H1 (cell line): ENCODE measurements at regions not wholly inside any gene's neighbourhood (a gene's known extent, or its start where the extent isn't known, plus 50 kb on each side); places are given as distances from the start of the nearest gene placed in this dataset.

ENCODE experiments used
- CBX5 ChIP-seq: fragments of 300-800, 300-1000 bp; sonication (generic); IDR thresholded peaks from 2 replicates; pipeline ENCODE4 v1.7.1; 2016; ENCODE audit warnings: antibody characterized with exemption, low read length, low read depth
- HDAC2 ChIP-seq, 2 experiments: fragments of 300-600 bp in 1 of 2; sonication (generic) in 1 of 2; IDR thresholded peaks; 2 replicates each; pipeline ENCODE4 v1.6.1; 2011 to 2012; ENCODE audit warnings: low read depth in 2 of 2, low read length in 2 of 2, mild to moderate bottlenecking in 2 of 2, moderate library complexity in 2 of 2, borderline replicate concordance in 1 of 2, inconsistent platforms in 1 of 2
- KDM4A ChIP-seq: IDR thresholded peaks from one replicate; pipeline ENCODE4 v1.7.1; 2012; ENCODE audit warnings: low read depth, mild to moderate bottlenecking, moderate library complexity, low read length, inconsistent platforms; ENCODE audit not compliant: severe bottlenecking
- TCF12 ChIP-seq: IDR thresholded peaks from 2 replicates; pipeline ENCODE4 v1.6.1; 2011; ENCODE audit warnings: low read depth, mild to moderate bottlenecking, low read length
- TF ChIP-seq, protein P1 (sequence below): fragments of 300-600 bp; sonication (generic); IDR thresholded peaks from 2 replicates; pipeline ENCODE4 v1.7.1; 2012; ENCODE audit warnings: low read length, moderate library complexity, mild to moderate bottlenecking, inconsistent platforms; ENCODE audit not compliant: insufficient replicate concordance
- TF ChIP-seq, protein P2 (sequence below), 3 experiments: IDR thresholded peaks; 1 replicate in 2 of 3; 2 replicates in 1 of 3; pipeline versions ENCODE4 v1.5.1 to v1.6.1; 2011; ENCODE audit warnings: low read length in 3 of 3, mild to moderate bottlenecking in 3 of 3, inconsistent platforms in 2 of 3, low read depth in 1 of 3, moderate library complexity in 1 of 3; ENCODE audit not compliant: insufficient read depth in 1 of 3; ENCODE audit errors: control extremely low read depth in 1 of 3
- TF ChIP-seq, protein P3 (sequence below): IDR thresholded peaks from 2 replicates; pipeline ENCODE4 v1.6.1; 2012; ENCODE audit warnings: low read length, inconsistent platforms

DNA sequence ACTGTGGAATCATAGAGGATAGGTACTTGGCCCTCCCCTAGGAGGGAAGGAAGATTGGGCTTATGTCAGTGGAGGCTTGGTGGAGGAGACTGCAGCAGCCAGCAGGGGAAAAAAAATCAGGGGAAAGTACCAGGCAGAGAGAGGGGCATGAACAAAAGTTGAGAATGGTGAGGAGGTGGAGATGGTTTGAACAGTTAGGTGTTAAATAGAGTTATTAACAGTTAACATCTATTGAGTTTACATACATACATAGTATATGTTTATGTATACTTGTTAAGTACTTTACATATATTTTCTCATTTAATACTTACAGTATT lies 136.5 kb upstream of the HNRNPU start (continued):
- TF ChIP-seq, protein P1, sequence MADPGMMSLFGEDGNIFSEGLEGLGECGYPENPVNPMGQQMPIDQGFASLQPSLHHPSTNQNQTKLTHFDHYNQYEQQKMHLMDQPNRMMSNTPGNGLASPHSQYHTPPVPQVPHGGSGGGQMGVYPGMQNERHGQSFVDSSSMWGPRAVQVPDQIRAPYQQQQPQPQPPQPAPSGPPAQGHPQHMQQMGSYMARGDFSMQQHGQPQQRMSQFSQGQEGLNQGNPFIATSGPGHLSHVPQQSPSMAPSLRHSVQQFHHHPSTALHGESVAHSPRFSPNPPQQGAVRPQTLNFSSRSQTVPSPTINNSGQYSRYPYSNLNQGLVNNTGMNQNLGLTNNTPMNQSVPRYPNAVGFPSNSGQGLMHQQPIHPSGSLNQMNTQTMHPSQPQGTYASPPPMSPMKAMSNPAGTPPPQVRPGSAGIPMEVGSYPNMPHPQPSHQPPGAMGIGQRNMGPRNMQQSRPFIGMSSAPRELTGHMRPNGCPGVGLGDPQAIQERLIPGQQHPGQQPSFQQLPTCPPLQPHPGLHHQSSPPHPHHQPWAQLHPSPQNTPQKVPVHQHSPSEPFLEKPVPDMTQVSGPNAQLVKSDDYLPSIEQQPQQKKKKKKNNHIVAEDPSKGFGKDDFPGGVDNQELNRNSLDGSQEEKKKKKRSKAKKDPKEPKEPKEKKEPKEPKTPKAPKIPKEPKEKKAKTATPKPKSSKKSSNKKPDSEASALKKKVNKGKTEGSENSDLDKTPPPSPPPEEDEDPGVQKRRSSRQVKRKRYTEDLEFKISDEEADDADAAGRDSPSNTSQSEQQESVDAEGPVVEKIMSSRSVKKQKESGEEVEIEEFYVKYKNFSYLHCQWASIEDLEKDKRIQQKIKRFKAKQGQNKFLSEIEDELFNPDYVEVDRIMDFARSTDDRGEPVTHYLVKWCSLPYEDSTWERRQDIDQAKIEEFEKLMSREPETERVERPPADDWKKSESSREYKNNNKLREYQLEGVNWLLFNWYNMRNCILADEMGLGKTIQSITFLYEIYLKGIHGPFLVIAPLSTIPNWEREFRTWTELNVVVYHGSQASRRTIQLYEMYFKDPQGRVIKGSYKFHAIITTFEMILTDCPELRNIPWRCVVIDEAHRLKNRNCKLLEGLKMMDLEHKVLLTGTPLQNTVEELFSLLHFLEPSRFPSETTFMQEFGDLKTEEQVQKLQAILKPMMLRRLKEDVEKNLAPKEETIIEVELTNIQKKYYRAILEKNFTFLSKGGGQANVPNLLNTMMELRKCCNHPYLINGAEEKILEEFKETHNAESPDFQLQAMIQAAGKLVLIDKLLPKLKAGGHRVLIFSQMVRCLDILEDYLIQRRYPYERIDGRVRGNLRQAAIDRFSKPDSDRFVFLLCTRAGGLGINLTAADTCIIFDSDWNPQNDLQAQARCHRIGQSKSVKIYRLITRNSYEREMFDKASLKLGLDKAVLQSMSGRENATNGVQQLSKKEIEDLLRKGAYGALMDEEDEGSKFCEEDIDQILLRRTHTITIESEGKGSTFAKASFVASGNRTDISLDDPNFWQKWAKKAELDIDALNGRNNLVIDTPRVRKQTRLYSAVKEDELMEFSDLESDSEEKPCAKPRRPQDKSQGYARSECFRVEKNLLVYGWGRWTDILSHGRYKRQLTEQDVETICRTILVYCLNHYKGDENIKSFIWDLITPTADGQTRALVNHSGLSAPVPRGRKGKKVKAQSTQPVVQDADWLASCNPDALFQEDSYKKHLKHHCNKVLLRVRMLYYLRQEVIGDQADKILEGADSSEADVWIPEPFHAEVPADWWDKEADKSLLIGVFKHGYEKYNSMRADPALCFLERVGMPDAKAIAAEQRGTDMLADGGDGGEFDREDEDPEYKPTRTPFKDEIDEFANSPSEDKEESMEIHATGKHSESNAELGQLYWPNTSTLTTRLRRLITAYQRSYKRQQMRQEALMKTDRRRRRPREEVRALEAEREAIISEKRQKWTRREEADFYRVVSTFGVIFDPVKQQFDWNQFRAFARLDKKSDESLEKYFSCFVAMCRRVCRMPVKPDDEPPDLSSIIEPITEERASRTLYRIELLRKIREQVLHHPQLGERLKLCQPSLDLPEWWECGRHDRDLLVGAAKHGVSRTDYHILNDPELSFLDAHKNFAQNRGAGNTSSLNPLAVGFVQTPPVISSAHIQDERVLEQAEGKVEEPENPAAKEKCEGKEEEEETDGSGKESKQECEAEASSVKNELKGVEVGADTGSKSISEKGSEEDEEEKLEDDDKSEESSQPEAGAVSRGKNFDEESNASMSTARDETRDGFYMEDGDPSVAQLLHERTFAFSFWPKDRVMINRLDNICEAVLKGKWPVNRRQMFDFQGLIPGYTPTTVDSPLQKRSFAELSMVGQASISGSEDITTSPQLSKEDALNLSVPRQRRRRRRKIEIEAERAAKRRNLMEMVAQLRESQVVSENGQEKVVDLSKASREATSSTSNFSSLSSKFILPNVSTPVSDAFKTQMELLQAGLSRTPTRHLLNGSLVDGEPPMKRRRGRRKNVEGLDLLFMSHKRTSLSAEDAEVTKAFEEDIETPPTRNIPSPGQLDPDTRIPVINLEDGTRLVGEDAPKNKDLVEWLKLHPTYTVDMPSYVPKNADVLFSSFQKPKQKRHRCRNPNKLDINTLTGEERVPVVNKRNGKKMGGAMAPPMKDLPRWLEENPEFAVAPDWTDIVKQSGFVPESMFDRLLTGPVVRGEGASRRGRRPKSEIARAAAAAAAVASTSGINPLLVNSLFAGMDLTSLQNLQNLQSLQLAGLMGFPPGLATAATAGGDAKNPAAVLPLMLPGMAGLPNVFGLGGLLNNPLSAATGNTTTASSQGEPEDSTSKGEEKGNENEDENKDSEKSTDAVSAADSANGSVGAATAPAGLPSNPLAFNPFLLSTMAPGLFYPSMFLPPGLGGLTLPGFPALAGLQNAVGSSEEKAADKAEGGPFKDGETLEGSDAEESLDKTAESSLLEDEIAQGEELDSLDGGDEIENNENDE, result no peak
- TF ChIP-seq, protein P2, sequence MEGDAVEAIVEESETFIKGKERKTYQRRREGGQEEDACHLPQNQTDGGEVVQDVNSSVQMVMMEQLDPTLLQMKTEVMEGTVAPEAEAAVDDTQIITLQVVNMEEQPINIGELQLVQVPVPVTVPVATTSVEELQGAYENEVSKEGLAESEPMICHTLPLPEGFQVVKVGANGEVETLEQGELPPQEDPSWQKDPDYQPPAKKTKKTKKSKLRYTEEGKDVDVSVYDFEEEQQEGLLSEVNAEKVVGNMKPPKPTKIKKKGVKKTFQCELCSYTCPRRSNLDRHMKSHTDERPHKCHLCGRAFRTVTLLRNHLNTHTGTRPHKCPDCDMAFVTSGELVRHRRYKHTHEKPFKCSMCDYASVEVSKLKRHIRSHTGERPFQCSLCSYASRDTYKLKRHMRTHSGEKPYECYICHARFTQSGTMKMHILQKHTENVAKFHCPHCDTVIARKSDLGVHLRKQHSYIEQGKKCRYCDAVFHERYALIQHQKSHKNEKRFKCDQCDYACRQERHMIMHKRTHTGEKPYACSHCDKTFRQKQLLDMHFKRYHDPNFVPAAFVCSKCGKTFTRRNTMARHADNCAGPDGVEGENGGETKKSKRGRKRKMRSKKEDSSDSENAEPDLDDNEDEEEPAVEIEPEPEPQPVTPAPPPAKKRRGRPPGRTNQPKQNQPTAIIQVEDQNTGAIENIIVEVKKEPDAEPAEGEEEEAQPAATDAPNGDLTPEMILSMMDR (IDR thresholded peaks at IDR 0.05; ENCODE audit: control extremely low read depth in 1 of 3, insufficient read depth in 1 of 3, low read depth in 1 of 3, low read length in 3 of 3), result no peak
- TF ChIP-seq TCF12 (no peak), CBX5 (no peak), KDM4A (no peak), HDAC2 (IDR thresholded peaks at IDR 0.05; ENCODE audit: borderline replicate concordance in 1 of 2, low read depth in 2 of 2, low read length in 2 of 2) (no peak)
- TF ChIP-seq, protein P3, sequence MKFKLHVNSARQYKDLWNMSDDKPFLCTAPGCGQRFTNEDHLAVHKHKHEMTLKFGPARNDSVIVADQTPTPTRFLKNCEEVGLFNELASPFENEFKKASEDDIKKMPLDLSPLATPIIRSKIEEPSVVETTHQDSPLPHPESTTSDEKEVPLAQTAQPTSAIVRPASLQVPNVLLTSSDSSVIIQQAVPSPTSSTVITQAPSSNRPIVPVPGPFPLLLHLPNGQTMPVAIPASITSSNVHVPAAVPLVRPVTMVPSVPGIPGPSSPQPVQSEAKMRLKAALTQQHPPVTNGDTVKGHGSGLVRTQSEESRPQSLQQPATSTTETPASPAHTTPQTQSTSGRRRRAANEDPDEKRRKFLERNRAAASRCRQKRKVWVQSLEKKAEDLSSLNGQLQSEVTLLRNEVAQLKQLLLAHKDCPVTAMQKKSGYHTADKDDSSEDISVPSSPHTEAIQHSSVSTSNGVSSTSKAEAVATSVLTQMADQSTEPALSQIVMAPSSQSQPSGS, result no peak
